D721Med (cell line): ENCODE measurements at regions not wholly inside any gene's neighbourhood (a gene's known extent, or its start where the extent isn't known, plus 50 kb on each side); places are given as distances from the start of the nearest gene placed in this dataset.
A peak's percentile ranks its signal among the peaks of the same experiment; 100 is the strongest.

Experiments used
- DNase-seq: peaks from one replicate; pipeline ENCODE4 v3.0.0; 2011; ENCODE audit warnings: low spot score; ENCODE audit not compliant: insufficient read length
- FAIRE-seq: peaks from 2 replicates; lab custom pipeline; 2011; peaks lifted over from hg19 to GRCh38; lab: Jason Lieb, UNC
- TF ChIP-seq, protein P1 (sequence below): IDR thresholded peaks from 2 replicates; pipeline ENCODE4 v1.5.1; 2012; ENCODE audit warnings: mild to moderate bottlenecking, control low read depth; ENCODE audit not compliant: insufficient read depth; ENCODE audit errors: missing control alignments

DNA sequence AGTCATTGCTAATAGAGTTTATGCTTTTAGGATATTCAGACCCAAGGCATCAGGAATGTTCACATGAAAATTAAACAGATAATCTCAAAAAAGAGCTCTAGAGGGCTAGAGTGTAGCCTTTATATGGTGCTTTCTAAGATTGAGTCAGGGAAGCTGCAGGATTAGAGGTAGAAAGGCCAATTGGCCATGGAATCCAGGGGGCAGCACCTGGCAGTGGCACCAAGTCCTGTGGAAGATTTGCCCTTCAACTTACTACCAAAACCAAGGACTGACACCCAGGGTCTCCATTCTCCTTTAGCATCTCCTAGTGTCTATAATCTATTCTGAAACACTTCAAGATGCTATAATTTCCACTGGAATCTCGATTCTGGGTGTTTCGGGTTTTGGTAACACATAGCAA, 112.4 kb downstream of the ACER2 start:
- TF ChIP-seq, protein P1, sequence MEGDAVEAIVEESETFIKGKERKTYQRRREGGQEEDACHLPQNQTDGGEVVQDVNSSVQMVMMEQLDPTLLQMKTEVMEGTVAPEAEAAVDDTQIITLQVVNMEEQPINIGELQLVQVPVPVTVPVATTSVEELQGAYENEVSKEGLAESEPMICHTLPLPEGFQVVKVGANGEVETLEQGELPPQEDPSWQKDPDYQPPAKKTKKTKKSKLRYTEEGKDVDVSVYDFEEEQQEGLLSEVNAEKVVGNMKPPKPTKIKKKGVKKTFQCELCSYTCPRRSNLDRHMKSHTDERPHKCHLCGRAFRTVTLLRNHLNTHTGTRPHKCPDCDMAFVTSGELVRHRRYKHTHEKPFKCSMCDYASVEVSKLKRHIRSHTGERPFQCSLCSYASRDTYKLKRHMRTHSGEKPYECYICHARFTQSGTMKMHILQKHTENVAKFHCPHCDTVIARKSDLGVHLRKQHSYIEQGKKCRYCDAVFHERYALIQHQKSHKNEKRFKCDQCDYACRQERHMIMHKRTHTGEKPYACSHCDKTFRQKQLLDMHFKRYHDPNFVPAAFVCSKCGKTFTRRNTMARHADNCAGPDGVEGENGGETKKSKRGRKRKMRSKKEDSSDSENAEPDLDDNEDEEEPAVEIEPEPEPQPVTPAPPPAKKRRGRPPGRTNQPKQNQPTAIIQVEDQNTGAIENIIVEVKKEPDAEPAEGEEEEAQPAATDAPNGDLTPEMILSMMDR: no peak
- FAIRE-seq (no peak), DNase-seq (no peak)

- peak; percentile 26 for DNase-seq
- TF ChIP-seq, protein P1: peak; percentile 53
- no peak for FAIRE-seq
Observed at GRCh38 chr9:19517202-19517942, 108.6 kb downstream of the ACER2 start.

- FAIRE-seq: no peak
- DNase-seq: no peak
- TF ChIP-seq, protein P1: no peak
Observed at GRCh38 chr9:19516348-19516747, 107.5 kb downstream of the ACER2 start.

DNA sequence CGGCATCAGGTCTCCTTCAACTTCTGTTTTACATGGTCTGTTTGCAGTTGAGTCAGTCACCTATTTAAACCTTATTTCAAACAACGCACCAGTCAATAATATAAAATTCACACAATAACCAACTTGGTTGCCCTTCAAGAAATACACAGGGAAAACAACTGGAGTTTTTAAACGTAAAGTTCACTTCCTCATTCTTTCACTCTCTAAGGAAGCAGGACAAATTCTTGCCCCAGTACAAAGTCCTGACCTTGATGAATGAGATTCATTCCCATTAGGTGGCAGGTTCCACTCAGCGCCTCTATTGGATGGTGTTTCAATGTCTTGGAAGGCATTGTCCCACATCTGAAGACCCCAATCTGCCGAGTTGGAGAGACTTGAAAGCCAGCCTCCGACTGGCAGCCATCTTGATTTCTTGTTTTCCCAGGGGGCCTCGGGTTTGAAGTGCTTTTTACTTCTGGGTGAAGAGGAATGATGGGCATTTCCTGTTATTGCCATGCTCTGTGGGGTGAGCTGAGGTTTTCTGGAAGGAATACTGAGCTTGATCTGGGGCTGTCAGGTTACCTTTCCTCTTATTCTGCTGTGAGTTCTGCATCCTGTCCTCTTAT, 105.0 kb downstream of the ACER2 start:
- FAIRE-seq (no peak), DNase-seq (no peak)
- TF ChIP-seq, protein P1: no peak

- DNase-seq: no peak
- FAIRE-seq: no peak
- TF ChIP-seq, protein P1: no peak
Observed at GRCh38 chr9:19512103-19512832, 103.5 kb downstream of the ACER2 start.

GRCh38 chr9:19511694-19512093, 102.9 kb downstream of the ACER2 start:
- FAIRE-seq (no peak), DNase-seq (no peak)
- TF ChIP-seq, protein P1: no peak
